ENCODE measurements at regions not wholly inside any gene's neighbourhood (a gene's known extent, or its start where the extent isn't known, plus 50 kb on each side); places are given as distances from the start of the nearest gene placed in this dataset.
"Not testable (repeated sequence)": the region's sequence is repeated elsewhere in the genome, so short reads cannot be mapped to it uniquely, and the experiment has no call there.

- no peak overlapping the region for H3K4me3 ChIP-seq (ENCODE audit: low read depth, low read length)
- TF ChIP-seq CTCF (IDR thresholded peaks at IDR 0.05; ENCODE audit: low read depth, low read length, missing control alignments): no peak
Observed at GRCh38 chr4:100632163-100632562, 114.3 kb upstream of the EMCN start.

GRCh38 chr4:100631281-100631968 lies 113.6 kb upstream of the EMCN start:
- no peak for DNase-seq (ENCODE audit: low read depth)
- TF ChIP-seq CTCF (IDR thresholded peaks at IDR 0.05; ENCODE audit: low read depth, low read length, missing control alignments): no peak

More at GRCh38 chr4:100632163-100632562, 114.3 kb upstream of the EMCN start:
- no peak for DNase-seq (ENCODE audit: low read depth)

GRCh38 chr4:100630341-100630740 lies 112.5 kb upstream of the EMCN start:
- no peak for TF ChIP-seq CTCF (IDR thresholded peaks at IDR 0.05; ENCODE audit: low read depth, low read length, missing control alignments)
- no peak for DNase-seq (ENCODE audit: low read depth)
- H3K4me3 ChIP-seq (ENCODE audit: low read depth, low read length): no peak overlapping the region

More at GRCh38 chr4:100631281-100631968, 113.6 kb upstream of the EMCN start:
- H3K4me3 ChIP-seq (ENCODE audit: low read depth, low read length): no peak overlapping the region

GRCh38 chr4:100609810-100610209 lies 92.0 kb upstream of the EMCN start:
- TF ChIP-seq CTCF (IDR thresholded peaks at IDR 0.05; ENCODE audit: low read depth, low read length, missing control alignments): no peak
- no peak for DNase-seq (ENCODE audit: low read depth)

GRCh38 chr4:100608651-100609050 lies 90.8 kb upstream of the EMCN start:
- H3K4me3 ChIP-seq (ENCODE audit: low read depth, low read length); DNase-seq (ENCODE audit: low read depth): not testable (repeated sequence)

More at GRCh38 chr4:100609810-100610209, 92.0 kb upstream of the EMCN start:
- H3K4me3 ChIP-seq (ENCODE audit: low read depth, low read length): no peak overlapping the region

GRCh38 chr4:100605144-100605543 lies 87.3 kb upstream of the EMCN start:
- H3K4me3 ChIP-seq (ENCODE audit: low read depth, low read length): no peak overlapping the region
- TF ChIP-seq CTCF (IDR thresholded peaks at IDR 0.05; ENCODE audit: low read depth, low read length, missing control alignments): no peak
- no peak for DNase-seq (ENCODE audit: low read depth)

GRCh38 chr4:100593935-100594334 lies 76.1 kb upstream of the EMCN start:
- no peak for TF ChIP-seq CTCF (IDR thresholded peaks at IDR 0.05; ENCODE audit: low read depth, low read length, missing control alignments)
- no peak for DNase-seq (ENCODE audit: low read depth)
- no peak overlapping the region for H3K4me3 ChIP-seq (ENCODE audit: low read depth, low read length)

All from GM12864 (cell line).